ENCODE measurements at regions not wholly inside any gene's neighbourhood (a gene's known extent, or its start where the extent isn't known, plus 50 kb on each side); places are given as distances from the start of the nearest gene placed in this dataset.
"Not testable (repeated sequence)": the region's sequence is repeated elsewhere in the genome, so short reads cannot be mapped to it uniquely, and the experiment has no call there.

DNA sequence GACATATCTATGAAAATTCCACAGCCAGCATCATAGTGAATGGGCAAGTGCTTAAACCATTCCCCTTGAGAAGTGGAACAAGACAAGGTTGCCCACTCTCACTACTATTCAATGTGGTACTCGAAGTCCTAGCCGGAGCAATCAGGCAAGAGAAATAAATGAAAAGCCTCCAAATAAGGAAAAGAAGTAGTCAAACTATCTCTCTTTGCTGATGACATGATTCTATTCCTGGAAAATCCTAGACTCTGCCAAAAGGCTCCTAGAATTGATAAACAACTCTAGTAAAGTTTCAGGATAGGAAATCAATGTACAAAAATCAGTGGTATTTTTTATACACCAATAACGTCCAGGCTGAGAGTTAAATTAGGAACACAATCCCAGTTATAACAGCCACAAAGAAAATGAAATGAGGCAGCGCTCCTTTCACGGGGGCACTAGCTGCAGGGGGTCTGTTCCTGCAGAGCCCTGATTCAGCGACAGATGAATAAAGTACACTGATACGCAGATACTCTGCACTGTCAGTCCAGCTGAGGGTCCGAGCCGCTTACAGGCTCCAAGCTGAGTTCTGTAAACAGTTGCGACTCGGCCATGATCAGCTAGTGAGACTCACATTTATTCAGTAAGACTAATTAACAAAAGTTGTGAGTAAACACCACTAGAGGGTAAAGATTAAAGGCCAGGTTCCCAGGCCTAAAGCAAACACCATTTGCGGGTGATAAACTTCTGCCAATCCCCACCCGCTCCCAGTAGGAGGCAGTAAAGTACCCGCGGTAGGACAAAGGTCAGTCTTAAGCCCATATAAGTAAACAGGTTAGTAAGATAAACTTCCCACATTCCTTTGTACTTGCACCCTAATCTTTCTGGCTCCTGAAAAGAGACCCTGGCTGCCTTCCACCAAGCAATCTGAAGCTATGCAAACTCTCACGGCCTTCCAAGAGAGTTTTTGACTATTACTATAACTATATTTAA, 290.6 kb upstream of the GRID2 start:
- DNase-seq (ENCODE audit: low spot score): no peak

- DNase-seq (ENCODE audit: low spot score): no peak
Measured at GRCh38 chr4:92014067-92014466, 289.7 kb upstream of the GRID2 start.

DNA sequence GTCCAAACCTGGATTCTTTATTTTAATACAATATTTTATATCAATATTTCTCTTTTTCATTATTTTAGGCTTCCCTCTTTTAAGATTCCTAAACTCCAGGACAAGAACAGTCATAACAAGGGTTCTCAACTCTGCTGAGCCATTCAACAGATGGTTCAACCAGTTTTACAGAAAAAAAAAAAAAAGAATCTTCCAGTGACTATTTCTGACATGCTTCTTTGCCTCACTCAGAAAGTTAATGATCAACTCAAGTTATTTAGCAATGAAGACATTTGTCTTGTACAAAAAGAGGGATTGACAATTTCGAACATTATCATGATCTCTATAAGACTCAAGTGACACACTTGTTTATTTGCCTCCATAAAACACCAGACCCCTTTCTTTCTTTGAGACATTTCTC, 282.6 kb upstream of the GRID2 start:
- no peak for DNase-seq (ENCODE audit: low spot score)

DNA sequence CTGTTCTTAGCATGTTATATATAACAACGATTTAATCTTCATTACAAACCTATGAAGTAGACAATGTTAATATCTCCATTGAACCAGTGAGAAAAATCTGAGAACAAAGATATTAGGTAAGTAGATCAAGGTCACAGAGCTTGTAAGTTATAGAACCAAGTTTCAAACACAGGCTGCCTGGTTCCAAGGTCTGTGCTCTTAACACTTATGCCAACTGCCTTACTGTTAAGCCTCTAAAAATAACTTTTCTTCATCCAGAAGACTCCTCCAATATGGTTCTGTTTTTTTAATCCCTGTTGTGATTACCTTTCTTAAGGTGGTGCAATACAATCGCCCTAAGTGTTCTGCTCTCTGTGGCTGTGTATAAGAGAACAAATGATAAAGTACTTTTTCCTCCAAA, 282.0 kb upstream of the GRID2 start:
- DNase-seq (ENCODE audit: low spot score): no peak

GRCh38 chr4:92028830-92029229, 274.9 kb upstream of the GRID2 start:
- DNase-seq (ENCODE audit: low spot score): not testable (repeated sequence)

DNA sequence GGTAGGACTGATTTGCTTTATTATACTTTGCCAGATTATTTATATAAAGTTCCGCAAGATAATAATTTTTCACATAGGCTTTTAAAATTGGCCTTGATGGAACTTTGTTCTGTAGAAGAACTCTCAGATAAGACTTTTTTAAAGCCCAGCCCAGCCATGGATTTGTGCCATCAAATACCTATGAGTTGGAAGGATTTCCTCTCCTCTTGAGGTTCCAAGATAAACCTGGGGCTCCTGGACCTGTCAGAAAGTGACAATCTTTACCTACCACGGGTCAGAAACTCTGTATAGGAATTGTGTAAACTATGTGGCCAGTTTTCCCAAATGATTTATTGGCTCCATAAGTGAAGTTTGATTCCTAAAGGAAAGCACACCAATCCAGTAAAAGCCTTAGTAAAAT, 271.9 kb upstream of the GRID2 start:
- DNase-seq (ENCODE audit: low spot score): no peak

DNA sequence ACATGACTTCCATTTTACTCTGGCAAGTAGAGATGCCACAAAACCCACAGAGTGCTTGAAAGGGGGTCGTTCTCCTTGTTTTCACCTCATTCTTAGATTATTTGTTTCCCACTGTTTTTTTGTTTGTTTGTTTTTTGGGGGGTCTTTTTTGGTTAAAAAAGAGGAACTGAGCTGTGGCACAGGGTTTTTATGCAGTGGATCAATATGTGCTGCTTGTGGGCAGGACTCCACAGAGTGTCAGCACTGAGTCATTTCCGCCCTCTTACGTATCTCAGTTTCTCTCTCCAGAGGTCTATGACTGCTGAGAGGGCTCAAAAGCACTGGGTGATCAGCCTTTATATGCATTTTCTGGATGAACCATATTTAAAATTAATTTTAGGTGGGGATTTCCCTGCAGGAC, 268.1 kb upstream of the GRID2 start:
- no peak for DNase-seq (ENCODE audit: low spot score)

GRCh38 chr4:92045718-92046117, 258.0 kb upstream of the GRID2 start:
- DNase-seq (ENCODE audit: low spot score): no peak

GRCh38 chr4:92047209-92047875, 256.4 kb upstream of the GRID2 start:
- DNase-seq (ENCODE audit: low spot score): peak; percentile 3

DNA sequence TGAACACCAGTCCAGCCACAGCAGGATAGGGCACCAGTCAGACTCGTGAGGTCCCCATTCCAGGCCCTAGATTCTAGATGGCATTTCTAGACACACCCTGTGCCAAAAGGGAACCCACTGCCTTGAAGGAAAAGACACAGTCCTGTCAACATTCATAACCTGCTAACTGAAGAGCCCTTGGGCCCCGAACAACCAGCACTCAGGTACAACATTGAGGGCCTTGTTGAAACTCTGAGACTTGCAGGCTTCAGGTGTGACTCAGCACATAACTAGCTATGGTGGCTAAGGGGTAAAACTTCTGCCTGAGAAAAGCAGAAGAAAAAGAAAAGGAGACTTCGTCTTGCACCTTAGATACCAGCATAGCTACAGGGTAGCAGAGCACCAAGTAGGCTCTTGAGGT, 252.9 kb upstream of the GRID2 start:
- DNase-seq (ENCODE audit: low spot score): no peak

DNA sequence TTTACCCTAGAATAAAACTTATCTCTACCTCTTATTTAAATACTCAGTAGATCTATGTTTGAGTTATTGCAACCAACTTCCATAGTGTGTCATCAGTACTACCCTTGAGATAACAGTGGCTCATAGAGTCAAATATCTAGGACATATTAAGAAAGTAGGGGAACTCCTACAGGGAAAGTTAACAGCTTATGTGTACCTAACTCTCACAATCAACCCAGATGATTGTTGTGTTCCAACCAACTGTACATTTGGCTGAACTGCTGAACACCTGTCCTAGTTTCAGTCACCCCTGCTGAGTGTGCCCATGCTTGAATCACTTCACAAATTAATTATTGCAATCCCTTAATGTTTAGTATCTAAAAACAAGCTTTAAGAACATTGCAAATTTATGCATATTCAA, 244.2 kb upstream of the GRID2 start:
- DNase-seq (ENCODE audit: low spot score): no peak

GRCh38 chr4:92060333-92060732, 243.4 kb upstream of the GRID2 start:
- DNase-seq (ENCODE audit: low spot score): no peak

GRCh38 chr4:92064574-92064973, 239.2 kb upstream of the GRID2 start:
- no peak for DNase-seq (ENCODE audit: low spot score)

- no peak for DNase-seq (ENCODE audit: low spot score)
Measured at GRCh38 chr4:92066485-92066884, 237.3 kb upstream of the GRID2 start.

GRCh38 chr4:92071587-92071986, 232.2 kb upstream of the GRID2 start:
- no peak for DNase-seq (ENCODE audit: low spot score)

GRCh38 chr4:92074839-92075238, 228.9 kb upstream of the GRID2 start:
- no peak for DNase-seq (ENCODE audit: low spot score)

DNA sequence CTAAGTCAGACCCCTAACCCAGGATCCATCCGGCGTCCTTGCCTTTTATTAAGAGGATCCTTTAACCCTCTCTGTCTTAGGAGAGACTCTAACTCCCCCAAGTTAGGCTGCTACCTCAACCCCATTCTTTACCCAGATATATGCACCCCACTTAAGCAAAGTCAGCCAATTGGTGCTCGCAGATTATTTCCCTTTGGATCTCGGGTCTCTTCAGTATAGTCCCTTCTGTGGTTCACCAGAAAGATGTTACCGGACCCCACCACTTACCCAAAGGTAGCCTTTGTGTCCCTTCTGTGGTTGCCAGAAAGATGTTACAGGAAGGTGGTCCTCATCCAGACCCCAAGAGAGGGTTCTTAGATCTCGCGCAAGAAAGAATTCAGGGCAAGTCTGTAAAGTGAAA, 212.9 kb upstream of the GRID2 start:
- no peak for DNase-seq (ENCODE audit: low spot score)

DNA sequence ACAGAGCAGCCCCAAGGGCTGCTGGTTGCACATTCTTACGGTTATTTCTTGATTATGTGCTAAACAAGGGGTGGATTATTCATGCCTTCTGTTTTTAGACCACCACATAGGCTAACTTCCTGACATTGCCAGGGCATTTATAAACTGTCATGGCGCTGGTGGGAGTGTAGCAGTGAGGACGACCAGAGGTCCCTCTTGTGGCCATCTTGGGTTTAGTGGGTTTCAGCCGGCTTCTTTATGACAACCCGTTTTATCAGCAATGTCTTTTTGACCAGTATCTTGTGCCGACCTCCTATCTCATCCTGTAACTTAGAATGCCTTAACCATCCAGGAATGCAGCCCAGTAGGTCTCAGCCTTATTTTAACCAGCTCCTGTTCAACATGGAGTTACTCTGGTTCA, 212.4 kb upstream of the GRID2 start:
- no peak for DNase-seq (ENCODE audit: low spot score)

DNA sequence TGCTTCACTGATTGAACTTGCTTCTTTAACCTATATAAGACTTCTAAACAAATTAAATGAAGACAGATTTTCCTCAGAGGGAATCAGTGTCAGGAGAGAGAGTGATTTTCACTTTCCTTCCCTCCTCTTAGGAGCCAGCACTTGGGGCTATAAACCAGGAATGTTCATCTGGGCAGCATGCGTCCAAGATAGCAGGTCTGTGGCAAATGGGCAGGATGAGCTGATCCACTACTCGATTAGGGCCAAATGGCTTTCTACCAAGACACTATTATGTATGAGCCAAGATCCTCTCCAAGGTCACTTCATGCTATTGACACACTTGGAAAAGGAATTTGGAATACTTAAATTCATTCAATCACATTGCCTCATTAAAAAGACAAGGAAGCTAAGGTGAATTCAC, 203.9 kb upstream of the GRID2 start:
- no peak for DNase-seq (ENCODE audit: low spot score)

DNA sequence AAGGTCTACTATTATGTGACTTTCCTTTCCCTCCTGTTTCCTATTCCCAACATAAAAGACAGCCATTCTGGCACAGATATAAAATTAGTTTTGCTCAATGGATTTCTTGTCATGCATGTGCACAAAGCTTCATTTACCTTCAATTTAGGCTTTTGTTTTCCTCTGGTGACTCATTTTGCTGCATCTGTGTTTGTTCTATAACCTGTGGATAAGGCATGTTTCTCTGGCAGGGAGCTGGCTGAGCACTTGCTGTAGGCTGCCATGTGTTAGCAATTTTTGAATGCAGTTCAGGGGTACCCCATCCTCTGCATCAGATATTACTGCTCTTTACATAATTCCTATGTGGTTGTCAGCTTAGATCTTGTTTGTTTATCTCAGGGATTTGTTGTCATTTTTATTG, 202.8 kb upstream of the GRID2 start:
- no peak for DNase-seq (ENCODE audit: low spot score)

- no peak for DNase-seq (ENCODE audit: low spot score)
Measured at GRCh38 chr4:92101737-92102172, 202.0 kb upstream of the GRID2 start.

DNA sequence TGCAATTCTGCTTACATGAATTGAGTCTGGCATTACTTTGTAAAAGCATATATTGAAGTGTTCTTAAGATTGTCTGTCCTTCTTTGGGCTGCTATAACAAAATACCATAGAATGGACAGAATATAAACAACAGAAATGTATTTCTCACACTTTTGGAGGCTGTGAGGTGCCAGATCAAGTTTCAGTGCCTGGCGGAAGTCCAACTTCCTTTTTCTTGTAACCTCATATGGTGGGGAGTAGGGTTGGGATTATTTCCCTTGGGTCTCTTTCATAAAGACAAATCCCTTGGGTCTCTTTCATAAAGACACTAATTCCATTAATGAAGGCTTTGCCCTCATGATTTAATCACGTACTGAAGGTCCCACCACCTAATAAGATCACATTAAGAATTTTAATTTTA, 199.3 kb upstream of the GRID2 start:
- DNase-seq (ENCODE audit: low spot score): no peak

DNA sequence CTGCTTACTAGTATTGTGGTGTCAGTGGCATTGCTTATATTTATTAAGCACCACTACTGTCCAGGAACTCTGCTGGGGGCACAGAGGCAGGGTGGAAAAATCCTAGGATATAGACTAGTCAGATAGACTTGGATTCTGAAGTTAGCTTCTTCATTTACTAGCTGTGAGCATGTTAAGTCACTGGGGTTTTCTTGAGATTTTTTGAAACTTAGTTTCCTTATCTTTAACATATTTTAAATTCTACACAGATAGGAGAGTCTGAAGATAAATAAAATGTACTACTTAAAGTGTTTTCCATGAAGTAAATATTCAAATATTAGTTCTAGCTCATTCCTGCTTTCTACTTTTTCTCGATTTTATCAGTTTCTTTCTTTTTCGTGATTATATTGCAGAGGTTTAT, 196.9 kb upstream of the GRID2 start:
- DNase-seq (ENCODE audit: low spot score): no peak

- DNase-seq (ENCODE audit: low spot score): no peak
Measured at GRCh38 chr4:92111493-92111892, 192.3 kb upstream of the GRID2 start.
